GM12872 (cell line): ENCODE measurements at regions not wholly inside any gene's neighbourhood (a gene's known extent, or its start where the extent isn't known, plus 50 kb on each side); places are given as distances from the start of the nearest gene placed in this dataset.

Experiments used
- CTCF ChIP-seq: IDR thresholded peaks from 3 replicates; pipeline ENCODE4 v1.5.1; 2011; ENCODE audit warnings: low read depth, mild to moderate bottlenecking, low read length, moderate library complexity; ENCODE audit not compliant: insufficient read depth

- TF ChIP-seq CTCF, result no peak
Observed at GRCh38 chr6:14382678-14383236, 265.2 kb downstream of the CD83 start.

- no peak for TF ChIP-seq CTCF
Observed at GRCh38 chr6:14383393-14384174, 266.0 kb downstream of the CD83 start.

- no peak for TF ChIP-seq CTCF
Observed at GRCh38 chr6:14384175-14384949, 266.8 kb downstream of the CD83 start.

- no peak for TF ChIP-seq CTCF
Observed at GRCh38 chr6:14386263-14386662, 268.7 kb downstream of the CD83 start.

GRCh38 chr6:14386668-14387067, 269.1 kb downstream of the CD83 start:
- TF ChIP-seq CTCF, result no peak

- no peak for TF ChIP-seq CTCF
Observed at GRCh38 chr6:14388371-14388770, 270.8 kb downstream of the CD83 start.

GRCh38 chr6:14390805-14391204, 273.2 kb downstream of the CD83 start:
- TF ChIP-seq CTCF, result no peak
